ENCODE measurements at regions not wholly inside any gene's neighbourhood (a gene's known extent, or its start where the extent isn't known, plus 50 kb on each side); places are given as distances from the start of the nearest gene placed in this dataset.

DNA sequence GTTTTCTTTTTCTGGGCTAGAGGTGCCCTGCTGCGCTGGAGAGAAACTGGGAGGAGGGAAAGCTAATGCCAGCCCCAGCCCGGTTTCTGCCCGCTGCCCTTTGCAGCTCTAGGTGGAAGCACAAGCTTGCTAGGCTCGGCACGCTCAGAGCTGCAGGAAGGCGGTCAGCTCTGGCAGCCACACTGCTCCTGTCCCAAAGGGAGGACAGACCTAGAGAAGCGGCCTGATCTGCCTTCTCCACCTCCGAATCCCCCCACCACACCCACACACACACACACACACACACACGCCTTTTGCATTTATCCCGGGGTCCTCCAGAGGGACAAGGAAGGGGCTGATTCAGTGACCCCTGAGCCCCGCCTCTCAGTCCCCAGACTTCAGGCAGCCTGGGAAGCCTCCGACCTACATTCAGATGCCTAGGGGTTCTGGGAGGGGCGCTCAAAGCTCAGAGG, 418.1 kb downstream of the SOX9 start:
- no peaks in the 10 kb centered on the region for H3K27me3 ChIP-seq (replicated peaks; ENCODE audit: insufficient read depth, low read depth, low read length, poor library complexity)
- ChIA-PET POLR2A (ENCODE audit: low non-redundant PET) (no interaction called here), CTCF (interaction anchor here (0.8 to 1.8 kb wide), 2 partner anchors 18 to 418 kb away, joined by 3 to 9 read pairs; partner anchors contain the start of gene SOX9)
- H3K4me1 ChIP-seq (ENCODE audit: insufficient read depth, low read length, poor library complexity, severe bottlenecking) = peaks cover 8% of the 10 kb centered on the region
- no TSS peak for BruUV-seq (replicated peaks)
- no peaks in the 10 kb centered on the region for H3K9me3 ChIP-seq (ENCODE audit: low read depth, low read length, poor library complexity, severe bottlenecking)
- TF ChIP-seq EZH2 (IDR thresholded peaks at IDR 0.05; ENCODE audit: borderline replicate concordance, low read depth, low read length, poor library complexity, severe bottlenecking) = no peak
- TF ChIP-seq, protein P1, sequence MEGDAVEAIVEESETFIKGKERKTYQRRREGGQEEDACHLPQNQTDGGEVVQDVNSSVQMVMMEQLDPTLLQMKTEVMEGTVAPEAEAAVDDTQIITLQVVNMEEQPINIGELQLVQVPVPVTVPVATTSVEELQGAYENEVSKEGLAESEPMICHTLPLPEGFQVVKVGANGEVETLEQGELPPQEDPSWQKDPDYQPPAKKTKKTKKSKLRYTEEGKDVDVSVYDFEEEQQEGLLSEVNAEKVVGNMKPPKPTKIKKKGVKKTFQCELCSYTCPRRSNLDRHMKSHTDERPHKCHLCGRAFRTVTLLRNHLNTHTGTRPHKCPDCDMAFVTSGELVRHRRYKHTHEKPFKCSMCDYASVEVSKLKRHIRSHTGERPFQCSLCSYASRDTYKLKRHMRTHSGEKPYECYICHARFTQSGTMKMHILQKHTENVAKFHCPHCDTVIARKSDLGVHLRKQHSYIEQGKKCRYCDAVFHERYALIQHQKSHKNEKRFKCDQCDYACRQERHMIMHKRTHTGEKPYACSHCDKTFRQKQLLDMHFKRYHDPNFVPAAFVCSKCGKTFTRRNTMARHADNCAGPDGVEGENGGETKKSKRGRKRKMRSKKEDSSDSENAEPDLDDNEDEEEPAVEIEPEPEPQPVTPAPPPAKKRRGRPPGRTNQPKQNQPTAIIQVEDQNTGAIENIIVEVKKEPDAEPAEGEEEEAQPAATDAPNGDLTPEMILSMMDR (conservative IDR thresholded peaks at IDR 0.05; ENCODE audit: low read depth, low read length) = no peak
- no peak for DNase-seq (ENCODE audit: low spot score)
- no peak overlapping the region for H3K27ac ChIP-seq (ENCODE audit: low read depth, low read length, poor library complexity, severe bottlenecking)
- intact Hi-C loops (cut with micrococcal nuclease; ENCODE audit: unreplicated experiment) = no loop called here
- no peak overlapping the region for H3K4me3 ChIP-seq (ENCODE audit: low read depth, low read length, poor library complexity, severe bottlenecking)
- no peaks in the 10 kb centered on the region for H3K36me3 ChIP-seq (ENCODE audit: insufficient read depth, low read length, poor library complexity, severe bottlenecking)

DNA sequence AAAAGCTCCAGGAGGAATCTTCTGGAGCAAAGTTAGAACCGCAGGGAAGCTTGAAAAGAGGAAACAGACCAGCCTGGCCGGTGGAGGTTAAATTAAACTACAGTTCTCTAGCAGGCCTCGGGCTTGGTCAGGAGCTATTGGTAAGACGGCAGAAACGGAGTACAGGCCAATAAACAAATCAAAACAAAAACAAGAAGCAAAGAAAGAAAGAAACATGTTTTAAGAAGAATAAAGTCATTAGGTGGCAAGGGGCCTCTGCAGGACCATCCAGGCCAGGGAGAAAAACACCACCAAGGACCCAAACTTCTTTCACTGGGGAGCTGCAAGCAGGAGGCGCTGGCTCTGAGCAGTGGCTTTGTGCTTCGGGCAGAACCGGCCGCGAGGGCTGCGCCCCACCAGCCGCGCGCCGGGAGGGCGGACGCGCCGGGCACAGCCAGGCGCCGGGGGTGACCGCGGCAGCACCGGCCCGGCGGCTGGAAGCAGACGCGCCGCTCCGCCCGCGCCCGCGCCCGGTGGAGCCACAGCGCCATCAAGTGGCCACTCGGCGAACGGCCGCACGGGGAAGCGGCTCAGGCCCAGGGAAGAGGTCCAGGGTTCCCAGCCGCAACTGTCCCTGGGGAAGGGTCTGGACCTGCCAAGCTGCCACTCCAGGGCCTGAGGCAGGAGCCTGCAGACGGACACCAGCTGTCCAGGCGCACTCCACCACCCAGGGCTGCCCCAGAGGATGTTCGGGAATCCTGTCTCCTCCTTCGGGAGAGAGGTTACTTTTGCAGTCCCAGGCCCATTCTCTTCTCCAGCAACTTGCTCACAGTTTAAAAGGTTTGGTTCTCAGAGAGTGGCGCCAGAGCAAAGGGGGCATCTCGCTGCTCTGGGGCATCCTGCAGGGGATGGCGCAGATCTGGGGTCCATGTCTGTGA, 419.4 kb downstream of the SOX9 start:
- ChIA-PET CTCF (interaction anchor here (0.6 to 1.8 kb wide), 2 partner anchors 156 to 419 kb away, joined by 7 to 9 read pairs; partner anchors contain the start of gene SOX9), POLR2A (ENCODE audit: low non-redundant PET) (no interaction called here)
- Histone ChIP-seq H3K27me3 (replicated peaks; ENCODE audit: insufficient read depth, low read depth, low read length, poor library complexity) (no peaks in the 10 kb centered on the region), H3K9me3 (ENCODE audit: low read depth, low read length, poor library complexity, severe bottlenecking) (no peaks in the 10 kb centered on the region), H3K36me3 (ENCODE audit: insufficient read depth, low read length, poor library complexity, severe bottlenecking) (no peaks in the 10 kb centered on the region), H3K4me3 (ENCODE audit: low read depth, low read length, poor library complexity, severe bottlenecking) (peak overlapping the region; percentile 8), H3K27ac (ENCODE audit: low read depth, low read length, poor library complexity, severe bottlenecking) (no peak overlapping the region), H3K4me1 (ENCODE audit: insufficient read depth, low read length, poor library complexity, severe bottlenecking) (peaks cover 8% of the 10 kb centered on the region)
- TF ChIP-seq EZH2 (IDR thresholded peaks at IDR 0.05; ENCODE audit: borderline replicate concordance, low read depth, low read length, poor library complexity, severe bottlenecking) = no peak
- TF ChIP-seq, protein P1 (conservative IDR thresholded peaks at IDR 0.05; ENCODE audit: low read depth, low read length) = peak; percentile 73
- intact Hi-C loops (cut with micrococcal nuclease; ENCODE audit: unreplicated experiment) = loop anchor here (1.0 to 5.0 kb wide), 5 partner anchors 162 to 1903 kb away; partner anchors contain the start of gene SOX9
- peak; percentile 75 for DNase-seq (ENCODE audit: low spot score)
- BruUV-seq (replicated peaks) = no TSS peak

DNA sequence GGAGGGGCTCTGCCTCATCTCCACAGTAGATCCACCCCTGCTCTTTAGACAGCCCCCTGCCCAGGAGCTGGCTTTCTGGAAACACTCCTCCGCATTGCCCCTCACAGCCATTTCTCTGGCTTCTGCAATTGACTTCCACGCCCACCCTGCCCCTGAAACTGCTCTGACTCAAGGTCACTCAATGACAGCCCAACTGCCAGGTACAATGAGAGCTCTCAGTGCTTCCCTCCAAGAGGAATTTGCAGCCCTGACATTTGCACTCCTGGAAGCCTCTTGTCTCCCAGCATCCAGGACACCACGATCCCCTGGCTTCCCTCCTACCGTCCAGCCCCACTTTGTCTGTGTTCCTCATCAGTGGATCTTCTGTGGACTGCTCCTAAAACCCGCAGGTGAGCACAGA, 421.5 kb downstream of the SOX9 start:
- TF ChIP-seq, protein P1 (conservative IDR thresholded peaks at IDR 0.05; ENCODE audit: low read depth, low read length) = no peak
- no peak for TF ChIP-seq EZH2 (IDR thresholded peaks at IDR 0.05; ENCODE audit: borderline replicate concordance, low read depth, low read length, poor library complexity, severe bottlenecking)
- intact Hi-C loops (cut with micrococcal nuclease; ENCODE audit: unreplicated experiment) = loop anchor here (5.0 kb wide), 1 partner anchor 1905 kb away; no protein-coding TSS in a partner anchor
- Histone ChIP-seq H3K4me1 (ENCODE audit: insufficient read depth, low read length, poor library complexity, severe bottlenecking) (peaks cover 8% of the 10 kb centered on the region), H3K4me3 (ENCODE audit: low read depth, low read length, poor library complexity, severe bottlenecking) (no peak overlapping the region), H3K27ac (ENCODE audit: low read depth, low read length, poor library complexity, severe bottlenecking) (no peak overlapping the region), H3K27me3 (replicated peaks; ENCODE audit: insufficient read depth, low read depth, low read length, poor library complexity) (no peaks in the 10 kb centered on the region), H3K9me3 (ENCODE audit: low read depth, low read length, poor library complexity, severe bottlenecking) (no peaks in the 10 kb centered on the region), H3K36me3 (ENCODE audit: insufficient read depth, low read length, poor library complexity, severe bottlenecking) (no peaks in the 10 kb centered on the region)
- DNase-seq (ENCODE audit: low spot score) = no peak
- no TSS peak for BruUV-seq (replicated peaks)
- CTCF ChIA-PET = no interaction called here
- POLR2A ChIA-PET (ENCODE audit: low non-redundant PET) = no interaction called here

Measured in A673 (cell line).